Adrenal gland (tissue), 5 donors: ENCODE measurements at regions not wholly inside any gene's neighbourhood (a gene's known extent, or its start where the extent isn't known, plus 50 kb on each side); places are given as distances from the start of the nearest gene placed in this dataset.

Source experiments
- POLR2A ChIP-seq, 2 donors: fragments of 450-650 bp; IDR thresholded peaks; one replicate each; pipeline ENCODE4 v1.6.1; 2017; ENCODE audit warnings: antibody characterized with exemption in 2 of 2, mild to moderate bottlenecking in 2 of 2, moderate library complexity in 1 of 2
- TF ChIP-seq, protein P1 (sequence below), 6 experiments: fragments of 450-650 bp in 4 of 6; fragments of 200-600 bp in 2 of 6; sonication (generic) in 1 of 6; IDR thresholded peaks; 1 replicate in 5 of 6; 2 replicates in 1 of 6; pipeline versions ENCODE4 v1.5.1 to v1.8.0; 2016 to 2021; ENCODE audit warnings: antibody characterized with exemption in 6 of 6, mild to moderate bottlenecking in 2 of 6, moderate library complexity in 1 of 6
- donor health status: DM: no; HTN: no; CAD: no.

DNA sequence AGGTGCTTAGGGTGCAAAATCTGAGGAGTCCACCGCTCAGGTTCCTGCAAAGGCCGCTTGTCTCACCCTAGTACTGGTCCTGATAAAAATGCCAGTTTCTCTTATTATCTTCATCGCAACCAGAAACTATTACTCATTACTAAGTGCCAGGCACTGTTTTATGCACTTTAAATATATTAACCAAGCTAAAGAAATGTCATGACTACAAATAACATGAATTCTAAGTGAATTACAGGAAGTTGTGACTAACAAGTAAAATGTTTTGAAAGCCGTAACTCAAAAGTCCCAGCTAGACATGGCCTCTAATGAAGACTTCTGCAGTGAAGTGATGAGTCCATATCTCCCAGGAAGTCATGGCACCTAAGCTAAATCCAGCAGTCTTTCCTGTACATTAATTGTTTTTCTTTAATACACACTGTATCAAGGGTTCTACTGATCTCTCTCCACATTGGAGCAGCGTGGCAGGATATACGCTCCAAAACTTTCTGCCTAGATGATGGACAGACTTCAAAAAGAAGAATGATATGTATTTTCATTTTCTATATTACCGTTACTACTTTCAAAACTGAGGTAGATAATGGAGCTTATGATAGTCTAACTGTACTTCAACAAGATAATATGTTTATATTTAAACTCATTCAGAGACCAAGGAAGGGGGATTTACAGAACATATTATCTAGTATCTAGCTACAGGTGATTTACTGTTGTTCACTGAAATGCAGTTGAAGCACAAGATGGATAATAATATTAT is 117.3 kb upstream of the ARID2 start:
- TF ChIP-seq, protein P1, sequence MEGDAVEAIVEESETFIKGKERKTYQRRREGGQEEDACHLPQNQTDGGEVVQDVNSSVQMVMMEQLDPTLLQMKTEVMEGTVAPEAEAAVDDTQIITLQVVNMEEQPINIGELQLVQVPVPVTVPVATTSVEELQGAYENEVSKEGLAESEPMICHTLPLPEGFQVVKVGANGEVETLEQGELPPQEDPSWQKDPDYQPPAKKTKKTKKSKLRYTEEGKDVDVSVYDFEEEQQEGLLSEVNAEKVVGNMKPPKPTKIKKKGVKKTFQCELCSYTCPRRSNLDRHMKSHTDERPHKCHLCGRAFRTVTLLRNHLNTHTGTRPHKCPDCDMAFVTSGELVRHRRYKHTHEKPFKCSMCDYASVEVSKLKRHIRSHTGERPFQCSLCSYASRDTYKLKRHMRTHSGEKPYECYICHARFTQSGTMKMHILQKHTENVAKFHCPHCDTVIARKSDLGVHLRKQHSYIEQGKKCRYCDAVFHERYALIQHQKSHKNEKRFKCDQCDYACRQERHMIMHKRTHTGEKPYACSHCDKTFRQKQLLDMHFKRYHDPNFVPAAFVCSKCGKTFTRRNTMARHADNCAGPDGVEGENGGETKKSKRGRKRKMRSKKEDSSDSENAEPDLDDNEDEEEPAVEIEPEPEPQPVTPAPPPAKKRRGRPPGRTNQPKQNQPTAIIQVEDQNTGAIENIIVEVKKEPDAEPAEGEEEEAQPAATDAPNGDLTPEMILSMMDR (IDR thresholded peaks at IDR 0.05): no peak
- TF ChIP-seq POLR2A (IDR thresholded peaks at IDR 0.05): no peak
